KMS-11 (cell line): ENCODE measurements at regions not wholly inside any gene's neighbourhood (a gene's known extent, or its start where the extent isn't known, plus 50 kb on each side); places are given as distances from the start of the nearest gene placed in this dataset.

ENCODE experiments used
- H2AFZ ChIP-seq: fragments of 200-600 bp; sonication (generic); 2 replicates; pipeline ENCODE4 v1.6.1; 2016; ENCODE audit warnings: antibody characterized with exemption, mixed run types, low read depth
- H3K27ac ChIP-seq: fragments of 200-600 bp; sonication (generic); 2 replicates; pipeline ENCODE4 v1.6.1; 2016; ENCODE audit warnings: mild to moderate bottlenecking, mixed run types
- H3K27me3 ChIP-seq: fragments of 200-600 bp; sonication (generic); 2 replicates; pipeline ENCODE4 v1.6.1; 2017; ENCODE audit warnings: mild to moderate bottlenecking, low read depth, mixed run types, moderate library complexity; ENCODE audit not compliant: insufficient read depth
- H3K36me3 ChIP-seq: fragments of 200-600 bp; sonication (generic); 2 replicates; pipeline ENCODE4 v1.6.1; 2017; ENCODE audit warnings: mild to moderate bottlenecking, mixed run types; ENCODE audit not compliant: insufficient read depth
- H3K4me1 ChIP-seq: fragments of 200-600 bp; sonication (generic); 2 replicates; pipeline ENCODE4 v1.6.1; 2016; ENCODE audit warnings: mild to moderate bottlenecking, low read depth, mixed run types; ENCODE audit not compliant: poor library complexity, severe bottlenecking
- H3K4me2 ChIP-seq: fragments of 200-600 bp; sonication (generic); 2 replicates; pipeline ENCODE4 v1.7.0; 2016; ENCODE audit warnings: mild to moderate bottlenecking, mixed run types
- H3K4me3 ChIP-seq: fragments of 200-600 bp; sonication (generic); IDR thresholded peaks from 2 replicates; pipeline ENCODE4 v1.6.1; 2017; ENCODE audit warnings: low read depth, low read length, mixed read lengths; ENCODE audit not compliant: insufficient read depth
- H3K79me2 ChIP-seq: fragments of 200-600 bp; sonication (generic); 2 replicates; pipeline ENCODE4 v1.6.1; 2016; ENCODE audit warnings: low read depth, mixed run types; ENCODE audit not compliant: insufficient read depth
- H3K9ac ChIP-seq: fragments of 200-600 bp; sonication (generic); 2 replicates; pipeline ENCODE4 v1.6.1; 2016; ENCODE audit warnings: mild to moderate bottlenecking, mixed run types
- H4K20me1 ChIP-seq: fragments of 200-600 bp; sonication (generic); 2 replicates; pipeline ENCODE4 v1.6.1; 2016; ENCODE audit warnings: mild to moderate bottlenecking, mixed run types; ENCODE audit not compliant: insufficient read depth
- CTCF ChIP-seq: fragments of 200-600 bp; sonication (generic); conservative IDR thresholded peaks from 2 replicates; pipeline ENCODE4 v1.6.1; 2017; ENCODE audit warnings: low read depth, mild to moderate bottlenecking, antibody characterized with exemption, low read length, moderate library complexity, mixed read lengths

- no peak overlapping the region for H2AFZ ChIP-seq
- no peaks in the 10 kb centered on the region for H3K4me1 ChIP-seq
- H3K4me2 ChIP-seq = no peak overlapping the region
- H3K4me3 ChIP-seq = no peak overlapping the region
- H4K20me1 ChIP-seq = no peaks in the 10 kb centered on the region
- no peak overlapping the region for H3K9ac ChIP-seq
- no peaks in the 10 kb centered on the region for H3K36me3 ChIP-seq
- H3K27ac ChIP-seq = no peak overlapping the region
- no peak for TF ChIP-seq CTCF
- no peaks in the 10 kb centered on the region for H3K79me2 ChIP-seq
- no peaks in the 10 kb centered on the region for H3K27me3 ChIP-seq
Observed at GRCh38 chr19:30648866-30649862, 277.0 kb downstream of the ZNF536 start.

GRCh38 chr19:30647891-30648720 lies 275.9 kb downstream of the ZNF536 start:
- Histone ChIP-seq H3K79me2 (no peaks in the 10 kb centered on the region), H3K36me3 (no peaks in the 10 kb centered on the region), H3K27me3 (no peaks in the 10 kb centered on the region), H3K9ac (no peak overlapping the region), H3K4me3 (no peak overlapping the region), H2AFZ (no peak overlapping the region), H3K4me1 (no peaks in the 10 kb centered on the region), H3K27ac (no peak overlapping the region), H3K4me2 (no peak overlapping the region), H4K20me1 (no peaks in the 10 kb centered on the region)
- TF ChIP-seq CTCF = no peak

DNA sequence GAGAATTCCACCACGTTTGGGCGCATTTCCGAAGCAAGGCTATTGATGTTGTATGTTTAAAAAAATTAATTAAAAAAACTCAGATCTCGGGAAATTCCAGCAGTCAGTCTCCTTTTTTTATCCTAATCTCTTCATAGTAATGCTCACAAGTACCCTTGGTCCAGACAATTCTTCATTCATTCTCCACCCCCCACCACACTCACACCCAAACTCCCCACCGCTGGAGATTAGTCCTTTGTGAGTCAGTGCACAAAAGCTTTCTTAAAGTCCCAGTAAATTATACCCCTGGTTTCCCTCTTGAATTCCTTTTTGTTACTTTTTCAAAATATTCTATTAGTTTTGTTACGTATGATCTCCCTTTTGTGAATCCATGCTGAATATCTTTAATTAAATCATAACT lies 274.6 kb downstream of the ZNF536 start:
- no peak overlapping the region for H2AFZ ChIP-seq
- H3K79me2 ChIP-seq = no peaks in the 10 kb centered on the region
- no peak for TF ChIP-seq CTCF
- H3K4me3 ChIP-seq = no peak overlapping the region
- no peak overlapping the region for H3K27ac ChIP-seq
- no peaks in the 10 kb centered on the region for H3K27me3 ChIP-seq
- H3K4me2 ChIP-seq = no peak overlapping the region
- no peaks in the 10 kb centered on the region for H4K20me1 ChIP-seq
- no peaks in the 10 kb centered on the region for H3K4me1 ChIP-seq
- H3K36me3 ChIP-seq = no peaks in the 10 kb centered on the region
- H3K9ac ChIP-seq = no peak overlapping the region

- H3K27me3 ChIP-seq = no peaks in the 10 kb centered on the region
- H3K27ac ChIP-seq = no peak overlapping the region
- no peak overlapping the region for H3K9ac ChIP-seq
- H3K79me2 ChIP-seq = no peaks in the 10 kb centered on the region
- H3K4me3 ChIP-seq = no peak overlapping the region
- H3K36me3 ChIP-seq = no peaks in the 10 kb centered on the region
- no peak overlapping the region for H2AFZ ChIP-seq
- no peaks in the 10 kb centered on the region for H4K20me1 ChIP-seq
- no peaks in the 10 kb centered on the region for H3K4me1 ChIP-seq
- H3K4me2 ChIP-seq = no peak overlapping the region
- no peak for TF ChIP-seq CTCF
Observed at GRCh38 chr19:30645946-30646577, 273.9 kb downstream of the ZNF536 start.
